Ishikawa (cell line): ENCODE measurements at regions not wholly inside any gene's neighbourhood (a gene's known extent, or its start where the extent isn't known, plus 50 kb on each side); places are given as distances from the start of the nearest gene placed in this dataset.

ENCODE experiments used
- FOXM1 ChIP-seq: IDR thresholded peaks from 2 replicates; pipeline ENCODE4 v1.6.1; 2012; ENCODE audit warnings: low read depth, borderline replicate concordance
- NFIC ChIP-seq: IDR thresholded peaks from 2 replicates; pipeline ENCODE4 v1.6.1; 2012
- TAF1 ChIP-seq: IDR thresholded peaks from 2 replicates; pipeline ENCODE4 v1.6.1; 2012; ENCODE audit warnings: low read depth, mild to moderate bottlenecking
- ZBTB7A ChIP-seq: IDR thresholded peaks from 2 replicates; pipeline ENCODE4 v1.6.1; 2012; ENCODE audit warnings: low read depth
- TF ChIP-seq, protein P1 (sequence below): IDR thresholded peaks from 2 replicates; pipeline ENCODE4 v1.6.1; 2012; ENCODE audit warnings: low read depth, mild to moderate bottlenecking

DNA sequence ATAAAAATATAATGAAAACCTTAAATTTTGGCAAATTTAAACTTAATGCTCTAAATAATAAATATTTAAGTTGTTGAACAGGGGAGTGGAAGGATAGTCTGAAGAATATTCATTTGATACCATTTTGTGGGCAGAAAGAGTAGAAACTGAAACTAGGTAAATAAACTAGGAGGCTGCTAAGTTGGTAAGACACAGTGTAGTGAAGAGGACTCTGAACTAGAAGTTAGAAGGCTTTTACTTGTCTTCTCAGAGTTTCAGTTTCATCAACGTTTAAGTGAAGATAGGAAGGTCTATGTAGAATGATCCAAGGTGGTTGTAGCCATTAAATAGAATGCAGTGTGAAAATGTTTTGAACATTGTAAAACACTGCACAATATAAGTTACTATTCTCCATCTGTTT, 516.9 kb downstream of the AMY1C start:
- TF ChIP-seq TAF1 (no peak), FOXM1 (no peak), NFIC (no peak), ZBTB7A (no peak)
- TF ChIP-seq, protein P1, sequence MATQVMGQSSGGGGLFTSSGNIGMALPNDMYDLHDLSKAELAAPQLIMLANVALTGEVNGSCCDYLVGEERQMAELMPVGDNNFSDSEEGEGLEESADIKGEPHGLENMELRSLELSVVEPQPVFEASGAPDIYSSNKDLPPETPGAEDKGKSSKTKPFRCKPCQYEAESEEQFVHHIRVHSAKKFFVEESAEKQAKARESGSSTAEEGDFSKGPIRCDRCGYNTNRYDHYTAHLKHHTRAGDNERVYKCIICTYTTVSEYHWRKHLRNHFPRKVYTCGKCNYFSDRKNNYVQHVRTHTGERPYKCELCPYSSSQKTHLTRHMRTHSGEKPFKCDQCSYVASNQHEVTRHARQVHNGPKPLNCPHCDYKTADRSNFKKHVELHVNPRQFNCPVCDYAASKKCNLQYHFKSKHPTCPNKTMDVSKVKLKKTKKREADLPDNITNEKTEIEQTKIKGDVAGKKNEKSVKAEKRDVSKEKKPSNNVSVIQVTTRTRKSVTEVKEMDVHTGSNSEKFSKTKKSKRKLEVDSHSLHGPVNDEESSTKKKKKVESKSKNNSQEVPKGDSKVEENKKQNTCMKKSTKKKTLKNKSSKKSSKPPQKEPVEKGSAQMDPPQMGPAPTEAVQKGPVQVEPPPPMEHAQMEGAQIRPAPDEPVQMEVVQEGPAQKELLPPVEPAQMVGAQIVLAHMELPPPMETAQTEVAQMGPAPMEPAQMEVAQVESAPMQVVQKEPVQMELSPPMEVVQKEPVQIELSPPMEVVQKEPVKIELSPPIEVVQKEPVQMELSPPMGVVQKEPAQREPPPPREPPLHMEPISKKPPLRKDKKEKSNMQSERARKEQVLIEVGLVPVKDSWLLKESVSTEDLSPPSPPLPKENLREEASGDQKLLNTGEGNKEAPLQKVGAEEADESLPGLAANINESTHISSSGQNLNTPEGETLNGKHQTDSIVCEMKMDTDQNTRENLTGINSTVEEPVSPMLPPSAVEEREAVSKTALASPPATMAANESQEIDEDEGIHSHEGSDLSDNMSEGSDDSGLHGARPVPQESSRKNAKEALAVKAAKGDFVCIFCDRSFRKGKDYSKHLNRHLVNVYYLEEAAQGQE = no peak
